ENCODE measurements at regions not wholly inside any gene's neighbourhood (a gene's known extent, or its start where the extent isn't known, plus 50 kb on each side); places are given as distances from the start of the nearest gene placed in this dataset.

DNA sequence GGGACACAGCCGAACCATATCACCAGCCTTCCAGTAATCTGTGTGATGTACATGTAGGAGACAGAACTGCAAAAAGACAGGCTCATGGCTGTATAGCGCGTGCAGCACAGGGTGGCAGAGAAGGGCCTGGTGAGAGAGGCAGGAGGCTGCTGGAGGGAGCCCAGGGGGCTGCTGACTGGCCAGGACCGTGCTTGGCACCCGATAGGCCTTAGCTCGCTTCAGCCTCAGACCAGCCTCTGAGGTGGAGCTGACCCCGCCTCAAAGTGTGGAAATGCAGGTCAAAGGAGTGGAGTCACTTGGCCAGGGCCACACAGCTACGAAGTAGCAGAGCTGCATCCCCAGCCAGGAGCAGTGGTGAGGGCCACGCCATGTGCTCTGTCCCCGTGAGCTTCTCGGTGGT, 707.6 kb downstream of the QKI start:
- no peaks in the 10 kb centered on the region for H3K27me3 ChIP-seq (ENCODE audit: insufficient read depth, low read length, poor library complexity, severe bottlenecking)
- H2AFZ ChIP-seq (ENCODE audit: low read length) = no peak overlapping the region
- no peak overlapping the region for H3K4me2 ChIP-seq (ENCODE audit: low read depth, low read length, poor library complexity, severe bottlenecking)
- H3K9me2 ChIP-seq (replicated peaks; ENCODE audit: low read depth, low read length) = no peaks in the 10 kb centered on the region
- no peaks in the 10 kb centered on the region for H3K9me3 ChIP-seq (ENCODE audit: insufficient read depth, low read depth, low read length)
- TF ChIP-seq EZH2phosphoT487 (IDR thresholded peaks at IDR 0.05; ENCODE audit: borderline replicate concordance) = no peak
- TF ChIP-seq, protein P1, sequence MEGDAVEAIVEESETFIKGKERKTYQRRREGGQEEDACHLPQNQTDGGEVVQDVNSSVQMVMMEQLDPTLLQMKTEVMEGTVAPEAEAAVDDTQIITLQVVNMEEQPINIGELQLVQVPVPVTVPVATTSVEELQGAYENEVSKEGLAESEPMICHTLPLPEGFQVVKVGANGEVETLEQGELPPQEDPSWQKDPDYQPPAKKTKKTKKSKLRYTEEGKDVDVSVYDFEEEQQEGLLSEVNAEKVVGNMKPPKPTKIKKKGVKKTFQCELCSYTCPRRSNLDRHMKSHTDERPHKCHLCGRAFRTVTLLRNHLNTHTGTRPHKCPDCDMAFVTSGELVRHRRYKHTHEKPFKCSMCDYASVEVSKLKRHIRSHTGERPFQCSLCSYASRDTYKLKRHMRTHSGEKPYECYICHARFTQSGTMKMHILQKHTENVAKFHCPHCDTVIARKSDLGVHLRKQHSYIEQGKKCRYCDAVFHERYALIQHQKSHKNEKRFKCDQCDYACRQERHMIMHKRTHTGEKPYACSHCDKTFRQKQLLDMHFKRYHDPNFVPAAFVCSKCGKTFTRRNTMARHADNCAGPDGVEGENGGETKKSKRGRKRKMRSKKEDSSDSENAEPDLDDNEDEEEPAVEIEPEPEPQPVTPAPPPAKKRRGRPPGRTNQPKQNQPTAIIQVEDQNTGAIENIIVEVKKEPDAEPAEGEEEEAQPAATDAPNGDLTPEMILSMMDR (conservative IDR thresholded peaks at IDR 0.05; ENCODE audit: low read length) = no peak
- H3F3A ChIP-seq (ENCODE audit: low read depth) = no peaks in the 10 kb centered on the region
- H4K20me1 ChIP-seq (ENCODE audit: insufficient read depth, low read length, poor library complexity, severe bottlenecking) = no peaks in the 10 kb centered on the region
- H3K4me3 ChIP-seq (ENCODE audit: low read length, poor library complexity, severe bottlenecking) = no peak overlapping the region
- H3K4me1 ChIP-seq (ENCODE audit: insufficient read depth, low read length, poor library complexity, severe bottlenecking) = no peaks in the 10 kb centered on the region
- H3K79me2 ChIP-seq (ENCODE audit: insufficient read depth, low read length) = no peaks in the 10 kb centered on the region
- no peaks in the 10 kb centered on the region for H3K36me3 ChIP-seq (ENCODE audit: insufficient read depth, low read length)
- H3K9ac ChIP-seq (ENCODE audit: low read depth, low read length, poor library complexity, severe bottlenecking) = no peak overlapping the region

DNA sequence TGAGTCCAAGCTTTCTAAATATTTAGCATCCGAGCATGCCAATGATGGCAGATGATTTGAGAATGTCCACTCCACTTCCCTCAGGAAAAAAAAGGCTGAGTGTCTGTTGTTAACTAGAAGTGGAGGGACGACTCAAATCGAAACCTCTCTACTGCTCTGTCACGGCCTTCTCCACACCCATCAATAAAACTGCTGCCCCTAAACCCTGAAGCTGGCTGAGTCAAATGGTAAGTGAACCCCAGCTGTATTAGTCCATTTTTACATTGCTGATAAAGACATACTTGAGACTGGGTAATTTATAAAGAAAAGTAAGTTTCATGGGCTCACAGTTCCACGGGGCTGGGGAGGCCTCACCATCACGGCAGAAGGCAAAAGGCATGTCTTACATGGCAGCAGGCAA, 707.0 kb downstream of the QKI start:
- Histone ChIP-seq H3K36me3 (ENCODE audit: insufficient read depth, low read length) (no peaks in the 10 kb centered on the region), H4K20me1 (ENCODE audit: insufficient read depth, low read length, poor library complexity, severe bottlenecking) (no peaks in the 10 kb centered on the region), H2AFZ (ENCODE audit: low read length) (no peak overlapping the region), H3K27me3 (ENCODE audit: insufficient read depth, low read length, poor library complexity, severe bottlenecking) (no peaks in the 10 kb centered on the region), H3F3A (ENCODE audit: low read depth) (no peaks in the 10 kb centered on the region), H3K79me2 (ENCODE audit: insufficient read depth, low read length) (no peaks in the 10 kb centered on the region), H3K9me2 (replicated peaks; ENCODE audit: low read depth, low read length) (no peaks in the 10 kb centered on the region), H3K4me1 (ENCODE audit: insufficient read depth, low read length, poor library complexity, severe bottlenecking) (no peaks in the 10 kb centered on the region), H3K9me3 (ENCODE audit: insufficient read depth, low read depth, low read length) (no peaks in the 10 kb centered on the region), H3K4me3 (ENCODE audit: low read length, poor library complexity, severe bottlenecking) (no peak overlapping the region), H3K4me2 (ENCODE audit: low read depth, low read length, poor library complexity, severe bottlenecking) (no peak overlapping the region), H3K9ac (ENCODE audit: low read depth, low read length, poor library complexity, severe bottlenecking) (no peak overlapping the region)
- no peak for TF ChIP-seq EZH2phosphoT487 (IDR thresholded peaks at IDR 0.05; ENCODE audit: borderline replicate concordance)
- TF ChIP-seq, protein P1 (conservative IDR thresholded peaks at IDR 0.05; ENCODE audit: low read length) = no peak

DNA sequence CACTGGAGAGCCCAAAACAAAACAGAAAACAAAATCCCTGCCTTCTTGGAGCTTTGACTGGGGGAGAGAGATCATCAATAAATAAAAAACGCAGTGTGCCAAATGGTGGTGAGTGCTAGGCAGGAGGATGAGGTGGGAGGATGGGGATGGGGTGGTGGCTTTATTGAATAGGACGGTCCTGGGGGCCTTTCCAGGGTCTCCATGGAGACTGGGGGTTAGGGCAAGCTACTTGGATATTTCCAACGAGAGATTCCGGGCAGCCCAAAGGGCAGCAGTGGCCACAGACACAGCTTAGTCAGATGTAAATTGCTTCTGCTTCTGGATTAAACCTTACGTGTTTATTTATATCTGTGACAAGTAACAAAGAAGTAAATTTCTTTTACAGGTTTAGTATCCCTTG, 700.1 kb downstream of the QKI start:
- Histone ChIP-seq H3K36me3 (ENCODE audit: insufficient read depth, low read length) (no peaks in the 10 kb centered on the region), H3K4me3 (ENCODE audit: low read length, poor library complexity, severe bottlenecking) (no peak overlapping the region), H3K79me2 (ENCODE audit: insufficient read depth, low read length) (no peaks in the 10 kb centered on the region), H4K20me1 (ENCODE audit: insufficient read depth, low read length, poor library complexity, severe bottlenecking) (no peaks in the 10 kb centered on the region), H3F3A (ENCODE audit: low read depth) (no peaks in the 10 kb centered on the region), H2AFZ (ENCODE audit: low read length) (no peak overlapping the region), H3K9ac (ENCODE audit: low read depth, low read length, poor library complexity, severe bottlenecking) (no peak overlapping the region), H3K4me2 (ENCODE audit: low read depth, low read length, poor library complexity, severe bottlenecking) (no peak overlapping the region), H3K9me3 (ENCODE audit: insufficient read depth, low read depth, low read length) (no peaks in the 10 kb centered on the region; the same call in 1 of the 2 replicates), H3K27me3 (ENCODE audit: insufficient read depth, low read length, poor library complexity, severe bottlenecking) (no peaks in the 10 kb centered on the region), H3K9me2 (replicated peaks; ENCODE audit: low read depth, low read length) (no peaks in the 10 kb centered on the region), H3K4me1 (ENCODE audit: insufficient read depth, low read length, poor library complexity, severe bottlenecking) (no peaks in the 10 kb centered on the region)
- TF ChIP-seq, protein P1 (conservative IDR thresholded peaks at IDR 0.05; ENCODE audit: low read length) = no peak
- TF ChIP-seq EZH2phosphoT487 (IDR thresholded peaks at IDR 0.05; ENCODE audit: borderline replicate concordance) = no peak
